GM19043 (cell line): ENCODE measurements at regions not wholly inside any gene's neighbourhood (a gene's known extent, or its start where the extent isn't known, plus 50 kb on each side); places are given as distances from the start of the nearest gene placed in this dataset.
"Not testable (repeated sequence)": the region's sequence is repeated elsewhere in the genome, so short reads cannot be mapped to it uniquely, and the experiment has no call there.

Source experiments
- ATAC-seq: cut with Tn5 transposase; IDR thresholded peaks from one replicate; pipeline ENCODE4 v1.9.1; 2021; ENCODE audit warnings: low read depth; ENCODE audit not compliant: unreplicated experiment

- ATAC-seq: no peak
Measured at GRCh38 chr21:35457097-35457804, 408.1 kb upstream of the RUNX1 start.

DNA sequence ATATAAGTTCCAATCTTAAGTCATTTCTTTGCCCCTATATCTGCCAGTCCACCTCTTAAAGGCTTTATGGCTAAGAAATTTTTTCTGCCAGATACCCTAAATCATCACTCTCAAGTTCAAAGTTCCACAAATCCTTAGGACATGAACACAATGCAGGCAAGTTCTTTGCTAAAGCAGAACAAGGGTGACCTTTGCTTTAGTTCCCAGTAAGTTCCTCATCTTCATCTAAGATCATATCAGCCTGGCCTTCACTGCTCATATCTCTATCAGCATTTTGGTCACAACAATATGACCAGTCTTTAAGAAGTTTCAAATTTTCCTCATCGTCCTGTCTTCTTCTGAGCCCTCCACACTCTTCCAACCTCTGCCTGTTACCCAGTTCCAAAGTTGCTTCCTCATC, 402.2 kb upstream of the RUNX1 start:
- no peak for ATAC-seq

DNA sequence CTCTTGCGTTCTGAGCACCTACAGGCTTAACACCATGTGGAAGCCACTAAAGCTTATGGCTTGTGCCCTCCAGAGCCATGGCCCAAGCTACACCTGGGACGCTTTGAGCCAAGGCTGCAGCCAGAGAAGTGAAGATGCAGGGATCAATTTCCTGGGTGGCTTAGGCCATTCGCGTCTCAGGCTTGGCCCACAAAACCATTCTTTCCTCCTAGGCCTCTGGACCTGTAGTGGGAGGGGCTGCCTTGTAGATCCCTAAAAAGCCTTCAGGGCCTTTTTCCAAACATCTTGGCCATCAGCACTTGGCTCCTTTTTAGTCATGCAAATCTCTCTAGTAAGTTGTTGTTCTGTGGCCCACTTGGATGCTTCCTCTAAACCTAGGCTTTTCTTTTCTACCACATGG, 401.7 kb upstream of the RUNX1 start:
- no peak for ATAC-seq

GRCh38 chr21:35449846-35450245, 400.7 kb upstream of the RUNX1 start:
- ATAC-seq: no peak

- ATAC-seq: no peak
Measured at GRCh38 chr21:35448876-35449599, 399.9 kb upstream of the RUNX1 start.

- no peak for ATAC-seq
Measured at GRCh38 chr21:35444391-35444790, 395.3 kb upstream of the RUNX1 start.

GRCh38 chr21:35441868-35442582, 392.9 kb upstream of the RUNX1 start:
- no peak for ATAC-seq

DNA sequence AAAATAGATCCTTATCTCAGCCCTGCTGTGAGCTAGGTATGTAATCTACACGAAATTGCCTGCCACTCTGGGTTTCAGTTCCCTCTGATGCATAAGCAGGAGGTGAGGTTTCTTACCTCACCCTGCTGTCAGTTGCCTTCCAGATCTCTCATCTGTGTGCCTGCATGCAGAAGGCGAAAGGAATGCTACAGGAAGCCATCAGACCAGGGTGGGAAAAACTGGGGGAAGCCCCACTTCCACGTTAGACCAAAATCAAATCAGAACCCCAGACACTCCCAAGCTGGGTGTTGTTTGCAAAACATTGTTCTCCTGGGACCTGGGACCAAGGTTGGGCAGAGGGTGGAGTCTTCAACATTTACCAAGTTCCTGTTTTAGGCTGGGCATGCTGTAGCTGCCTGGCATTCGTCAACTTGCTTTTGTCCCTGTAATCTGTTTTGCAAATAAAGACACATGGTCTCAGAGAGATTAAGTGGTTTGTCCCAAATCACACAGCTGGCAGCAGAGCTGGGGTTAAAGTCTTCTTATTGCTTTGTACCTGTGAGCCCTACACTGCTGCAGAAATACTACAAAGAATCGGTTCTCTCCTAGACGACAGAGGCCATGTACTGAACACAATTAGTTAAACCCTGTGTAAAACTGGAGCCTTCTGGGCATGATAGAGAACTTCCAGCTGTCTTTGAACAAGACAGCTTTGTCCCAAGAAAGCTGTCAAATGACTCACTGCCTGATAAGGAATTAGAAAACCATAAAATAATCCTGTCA, 389.7 kb upstream of the RUNX1 start:
- ATAC-seq: no peak

- no peak for ATAC-seq
Measured at GRCh38 chr21:35437941-35438340, 388.8 kb upstream of the RUNX1 start.

GRCh38 chr21:35436899-35437298, 387.8 kb upstream of the RUNX1 start:
- no peak for ATAC-seq

DNA sequence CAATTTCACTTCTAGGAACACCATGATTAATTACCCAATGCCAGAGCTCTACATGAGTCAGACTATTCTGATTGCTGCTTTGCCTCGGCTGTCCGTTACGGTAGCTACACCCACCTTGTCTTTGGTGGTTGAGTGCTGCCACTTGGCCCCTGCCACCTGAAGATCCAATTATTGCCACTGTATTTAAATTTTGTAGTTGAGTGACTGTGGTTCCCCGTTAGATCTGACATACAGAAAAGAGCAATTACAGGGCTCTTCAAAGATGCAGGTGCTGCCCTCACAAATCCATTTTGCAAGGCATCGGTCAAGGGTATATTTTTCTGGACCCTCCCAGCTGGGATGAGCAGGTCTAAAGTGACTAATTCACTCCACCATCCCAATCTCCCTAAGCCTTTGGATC, 383.5 kb upstream of the RUNX1 start:
- ATAC-seq: not testable (repeated sequence)

DNA sequence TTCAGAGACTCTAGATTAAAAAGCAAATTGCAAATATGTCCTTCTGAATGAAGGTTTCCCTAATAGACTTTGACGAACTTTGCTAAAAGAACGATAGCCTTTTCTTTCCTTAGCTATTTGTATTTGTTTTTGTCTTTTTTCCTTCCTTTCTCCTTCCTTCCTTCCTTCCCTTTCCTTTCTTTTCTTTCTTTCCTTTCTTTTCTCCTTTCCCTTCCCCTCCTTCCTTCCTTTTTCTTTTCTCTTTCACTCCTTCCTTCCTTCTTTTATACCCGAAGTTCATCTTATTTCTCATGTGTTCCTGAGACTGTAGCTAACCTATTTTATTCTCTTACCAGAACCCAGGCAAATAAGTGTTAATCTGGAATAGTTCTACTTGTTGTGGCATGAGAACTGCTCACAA, 381.2 kb upstream of the RUNX1 start:
- no peak for ATAC-seq

GRCh38 chr21:35428937-35429336, 379.8 kb upstream of the RUNX1 start:
- no peak for ATAC-seq

- no peak for ATAC-seq
Measured at GRCh38 chr21:35428489-35428888, 379.4 kb upstream of the RUNX1 start.

DNA sequence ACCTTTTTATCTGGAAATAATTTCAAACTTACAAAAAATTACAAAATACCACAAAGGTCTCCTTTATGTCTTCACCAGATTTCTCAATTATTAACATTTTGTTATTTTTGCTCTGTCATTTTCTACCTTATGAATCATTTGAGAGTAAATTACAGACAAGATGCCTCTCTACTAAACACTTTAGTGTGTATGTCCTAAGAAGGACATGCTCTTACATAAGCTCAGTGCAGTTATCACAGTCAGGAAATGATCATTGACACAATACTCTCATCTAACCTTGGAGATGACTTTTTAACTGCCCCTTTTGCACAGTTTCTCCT, 378.9 kb upstream of the RUNX1 start:
- no peak for ATAC-seq

DNA sequence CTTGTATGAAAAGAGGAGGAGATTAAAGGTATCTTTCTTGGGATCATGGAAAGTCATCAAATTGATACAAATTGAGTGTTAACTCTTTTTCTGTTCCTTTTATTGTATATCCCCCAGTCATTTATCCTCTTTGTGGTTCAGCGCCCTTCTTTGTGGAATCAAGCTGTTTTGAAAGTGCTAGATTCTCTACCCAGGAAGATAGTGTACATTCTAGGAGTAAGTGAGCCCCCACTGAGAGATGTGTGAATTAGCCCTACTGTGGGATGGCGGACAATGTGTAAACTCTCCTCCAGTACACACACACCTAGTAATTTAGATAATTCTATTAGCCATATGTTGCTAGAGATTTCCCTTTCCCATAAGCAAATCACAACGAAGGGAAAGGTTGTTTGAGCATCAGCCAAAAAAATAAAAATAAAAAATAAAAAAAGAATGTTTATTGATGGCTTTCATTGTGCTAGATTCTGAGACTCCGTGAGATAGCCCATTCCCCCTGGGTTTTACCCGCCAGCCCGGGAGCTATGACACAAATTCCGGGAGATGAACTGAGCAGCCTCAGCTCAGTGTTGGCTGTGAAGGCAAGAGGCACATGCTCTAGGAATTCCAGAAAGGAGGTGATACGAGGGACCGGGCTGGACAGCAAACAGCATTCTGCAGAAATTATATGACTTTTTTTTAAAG, 378.4 kb upstream of the RUNX1 start:
- no peak for ATAC-seq

GRCh38 chr21:35426897-35427296, 377.8 kb upstream of the RUNX1 start:
- ATAC-seq: no peak

DNA sequence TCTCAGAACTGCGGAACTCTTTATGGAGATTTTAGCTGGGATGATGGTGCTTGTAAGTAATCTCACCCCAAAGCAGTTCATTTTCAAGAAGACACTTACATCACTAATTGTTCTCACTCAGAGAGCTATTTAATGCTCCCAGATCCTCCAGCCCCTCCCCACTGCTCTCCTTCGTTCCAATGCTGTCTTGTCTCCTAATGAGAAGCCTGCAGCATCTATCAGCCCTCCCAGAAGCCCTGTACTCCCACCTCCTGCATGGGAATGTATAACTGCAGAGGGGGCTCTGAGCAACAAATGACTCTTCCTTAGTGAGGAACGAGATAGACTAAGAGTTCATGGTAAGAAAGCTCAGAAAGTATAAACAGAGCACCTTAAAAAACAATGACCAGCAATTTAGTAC, 377.4 kb upstream of the RUNX1 start:
- ATAC-seq: no peak

- no peak for ATAC-seq
Measured at GRCh38 chr21:35424122-35424521, 375.0 kb upstream of the RUNX1 start.

DNA sequence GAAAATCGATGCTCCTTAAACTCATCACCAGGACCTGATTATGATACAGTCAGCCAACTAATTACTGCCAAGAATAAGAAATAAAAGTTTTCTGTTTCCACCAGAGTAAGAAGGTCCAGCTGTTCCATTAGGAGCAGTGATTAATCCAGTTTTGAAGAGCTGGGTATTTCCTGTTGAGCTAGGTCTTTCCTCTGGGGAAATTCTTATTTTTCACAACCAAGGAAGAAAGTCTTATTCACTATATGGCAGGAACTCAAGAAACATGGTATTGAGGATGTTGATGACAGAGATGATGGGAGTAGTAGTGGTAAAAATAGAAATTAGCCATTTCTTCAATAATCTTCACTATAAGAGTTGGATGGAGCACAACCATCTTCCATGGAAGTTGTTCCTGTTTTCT, 374.6 kb upstream of the RUNX1 start:
- no peak for ATAC-seq

GRCh38 chr21:35422011-35422410, 372.9 kb upstream of the RUNX1 start:
- ATAC-seq: no peak
